ENCODE measurements at regions not wholly inside any gene's neighbourhood (a gene's known extent, or its start where the extent isn't known, plus 50 kb on each side); places are given as distances from the start of the nearest gene placed in this dataset.

DNA sequence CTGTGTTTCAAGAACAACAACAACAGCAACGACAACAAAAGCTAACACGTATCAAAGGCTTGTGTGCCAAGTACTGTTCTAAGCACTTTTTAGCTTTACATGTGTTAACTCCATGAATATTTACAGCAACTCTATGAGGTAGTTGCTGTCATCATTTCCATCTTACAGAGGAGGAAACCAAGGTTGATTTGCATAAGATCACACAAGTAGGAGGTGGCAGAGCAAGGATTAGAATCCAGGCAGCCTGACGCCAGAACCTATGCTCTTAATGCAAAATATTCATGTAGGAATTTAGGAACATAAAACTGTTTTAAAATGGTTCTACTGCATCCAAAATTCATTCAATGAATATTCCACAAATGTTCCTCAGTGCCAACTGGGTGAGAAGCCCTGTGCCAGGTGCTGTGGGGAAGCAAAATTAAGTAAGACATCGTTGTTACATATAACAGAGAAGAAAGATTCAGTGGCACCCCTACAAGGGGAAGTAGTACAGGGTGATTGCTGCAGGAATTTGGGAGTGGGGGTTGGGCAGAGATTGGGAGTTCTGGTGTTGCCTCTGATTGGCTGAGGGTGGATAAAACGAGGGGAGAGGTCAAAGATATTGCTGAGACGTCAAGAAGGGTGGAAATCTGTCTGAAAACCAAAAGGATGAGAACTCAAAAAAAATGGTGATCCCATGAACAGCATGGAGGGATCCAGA is 86.1 kb upstream of the ARHGAP20 start:
- H3K27me3 ChIP-seq (replicated peaks in 2 of 5; ENCODE audit: control insufficient read depth in 4 of 5, insufficient read depth in 5 of 5, low read length in 4 of 5) = no peaks in the 10 kb centered on the region
- peak in 2 of 3 donors; percentile 39 to 46 for DNase-seq
- CTCF ChIA-PET = no interaction called here
- WGBS (ENCODE audit: insufficient coverage) = 63% methylated on average over 2 of the region's 6 CpGs
- H3K9me3 ChIP-seq (ENCODE audit: control extremely low read depth in 1 of 5, control insufficient read depth in 4 of 5, insufficient read depth in 2 of 5, low read depth in 1 of 5, low read length in 4 of 5) = no peaks in the 10 kb centered on the region
- peaks cover 19 to 53% (median 34%) of the 10 kb centered on the region in 4 experiments for H3K4me1 ChIP-seq (ENCODE audit: control extremely low read depth in 1 of 4, control insufficient read depth in 4 of 4, insufficient read depth in 4 of 4, low read length in 3 of 4)
- H3K4me3 ChIP-seq (ENCODE audit: control insufficient read depth in 1 of 7, extremely low read depth in 1 of 7, insufficient read depth in 4 of 7, low read depth in 2 of 7, low read length in 6 of 7) = peak overlapping the region in 1 of 7 experiments; percentile 11
- no peaks in the 10 kb centered on the region for H3K36me3 ChIP-seq (ENCODE audit: control insufficient read depth in 4 of 4, insufficient read depth in 4 of 4, low read length in 3 of 4)
- H3K27ac ChIP-seq (ENCODE audit: insufficient read depth in 1 of 2, low read depth in 1 of 2, low read length in 2 of 2, poor library complexity in 1 of 2, severe bottlenecking in 2 of 2) = no peak overlapping the region
- POLR2A ChIA-PET = interaction anchor here (0.8 kb wide), 1 partner anchor 716 kb away, joined by 5 read pairs; the partner anchor contains the start of gene HOATZ

DNA sequence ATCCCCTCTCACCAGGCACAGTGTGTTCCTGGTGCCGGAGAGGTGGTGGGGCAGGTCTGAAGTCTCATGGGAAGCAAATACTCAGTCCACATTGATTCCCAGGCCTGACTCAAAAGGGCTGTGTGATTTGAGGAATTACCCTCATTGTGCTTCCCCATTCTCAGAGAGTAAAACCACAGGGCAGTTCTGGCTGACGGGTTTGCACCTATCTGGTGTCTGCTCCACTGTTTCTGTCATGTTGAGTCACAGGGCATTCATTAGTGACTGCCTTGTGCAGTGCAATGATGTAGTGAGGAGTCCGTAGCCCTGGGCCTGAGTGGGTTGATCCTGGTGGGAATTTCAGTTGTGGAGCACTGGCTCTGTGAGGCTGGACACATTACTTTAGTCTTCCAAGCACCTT is 85.2 kb upstream of the ARHGAP20 start:
- no peaks in the 10 kb centered on the region for H3K9me3 ChIP-seq (ENCODE audit: control extremely low read depth in 1 of 5, control insufficient read depth in 4 of 5, insufficient read depth in 2 of 5, low read depth in 1 of 5, low read length in 4 of 5)
- POLR2A ChIA-PET = no interaction called here
- no peak overlapping the region for H3K27ac ChIP-seq (ENCODE audit: insufficient read depth in 1 of 2, low read depth in 1 of 2, low read length in 2 of 2, poor library complexity in 1 of 2, severe bottlenecking in 2 of 2)
- CTCF ChIA-PET = no interaction called here
- no CpG with 5 or more reads among the region's 3 CpGs for WGBS (ENCODE audit: insufficient coverage)
- H3K4me3 ChIP-seq (ENCODE audit: control insufficient read depth in 1 of 7, extremely low read depth in 1 of 7, insufficient read depth in 4 of 7, low read depth in 2 of 7, low read length in 6 of 7) = no peak overlapping the region
- H3K4me1 ChIP-seq (ENCODE audit: control extremely low read depth in 1 of 4, control insufficient read depth in 4 of 4, insufficient read depth in 4 of 4, low read length in 3 of 4) = peaks cover 19 to 61% (median 39%) of the 10 kb centered on the region in 4 experiments
- no peaks in the 10 kb centered on the region for H3K36me3 ChIP-seq (ENCODE audit: control insufficient read depth in 4 of 4, insufficient read depth in 4 of 4, low read length in 3 of 4)
- DNase-seq = peak; percentile 60 to 95 (median 92)
- no peaks in the 10 kb centered on the region for H3K27me3 ChIP-seq (replicated peaks in 2 of 5; ENCODE audit: control insufficient read depth in 4 of 5, insufficient read depth in 5 of 5, low read length in 4 of 5)

GRCh38 chr11:110795112-110795624 is 82.9 kb upstream of the ARHGAP20 start:
- POLR2A ChIA-PET = interaction anchor here (0.7 kb wide), 1 partner anchor 68 kb away, joined by 4 read pairs; no protein-coding TSS in a partner anchor
- H3K27me3 ChIP-seq (replicated peaks in 2 of 5; ENCODE audit: control insufficient read depth in 4 of 5, insufficient read depth in 5 of 5, low read length in 4 of 5) = no peaks in the 10 kb centered on the region

GRCh38 chr11:110793556-110793955 is 81.3 kb upstream of the ARHGAP20 start:
- DNase-seq = no peak
- no peak overlapping the region for H3K27ac ChIP-seq (ENCODE audit: insufficient read depth in 1 of 2, low read depth in 1 of 2, low read length in 2 of 2, poor library complexity in 1 of 2, severe bottlenecking in 2 of 2)
- no peaks in the 10 kb centered on the region for H3K36me3 ChIP-seq (ENCODE audit: control insufficient read depth in 4 of 4, insufficient read depth in 4 of 4, low read length in 3 of 4)
- H3K27me3 ChIP-seq (replicated peaks in 2 of 5; ENCODE audit: control insufficient read depth in 4 of 5, insufficient read depth in 5 of 5, low read length in 4 of 5) = no peaks in the 10 kb centered on the region
- H3K4me1 ChIP-seq (ENCODE audit: control extremely low read depth in 1 of 4, control insufficient read depth in 4 of 4, insufficient read depth in 4 of 4, low read length in 3 of 4) = peaks cover 19 to 58% (median 33%) of the 10 kb centered on the region in 4 experiments
- WGBS (ENCODE audit: insufficient coverage) = 85% methylated on average over 3 of the region's 4 CpGs
- no peaks in the 10 kb centered on the region for H3K9me3 ChIP-seq (ENCODE audit: control extremely low read depth in 1 of 5, control insufficient read depth in 4 of 5, insufficient read depth in 2 of 5, low read depth in 1 of 5, low read length in 4 of 5)
- H3K4me3 ChIP-seq (ENCODE audit: control insufficient read depth in 1 of 7, extremely low read depth in 1 of 7, insufficient read depth in 4 of 7, low read depth in 2 of 7, low read length in 6 of 7) = peak overlapping the region in 1 of 7 experiments; percentile 41
- POLR2A ChIA-PET = interaction anchor here (0.7 kb wide), 1 partner anchor 314 kb away, joined by 3 read pairs; no protein-coding TSS in a partner anchor
- CTCF ChIA-PET = interaction anchor here (2.1 kb wide), 1 partner anchor 13 kb away, joined by 6 read pairs; no protein-coding TSS in a partner anchor

More at GRCh38 chr11:110795112-110795624, 82.9 kb upstream of the ARHGAP20 start:
- DNase-seq = peak in 2 of 3 donors; percentile 54 to 73
- no peaks in the 10 kb centered on the region for H3K36me3 ChIP-seq (ENCODE audit: control insufficient read depth in 4 of 4, insufficient read depth in 4 of 4, low read length in 3 of 4)
- H3K4me1 ChIP-seq (ENCODE audit: control extremely low read depth in 1 of 4, control insufficient read depth in 4 of 4, insufficient read depth in 4 of 4, low read length in 3 of 4) = peaks cover 19 to 61% (median 36%) of the 10 kb centered on the region in 4 experiments
- peak overlapping the region in 1 of 2 experiments; percentile 36 for H3K27ac ChIP-seq (ENCODE audit: insufficient read depth in 1 of 2, low read depth in 1 of 2, low read length in 2 of 2, poor library complexity in 1 of 2, severe bottlenecking in 2 of 2)
- CTCF ChIA-PET = no interaction called here
- H3K9me3 ChIP-seq (ENCODE audit: control extremely low read depth in 1 of 5, control insufficient read depth in 4 of 5, insufficient read depth in 2 of 5, low read depth in 1 of 5, low read length in 4 of 5) = no peaks in the 10 kb centered on the region
- peak overlapping the region in 1 of 7 experiments; percentile 8 for H3K4me3 ChIP-seq (ENCODE audit: control insufficient read depth in 1 of 7, extremely low read depth in 1 of 7, insufficient read depth in 4 of 7, low read depth in 2 of 7, low read length in 6 of 7)
- WGBS (ENCODE audit: insufficient coverage) = no CpG with 5 or more reads among the region's 1 CpG

DNA sequence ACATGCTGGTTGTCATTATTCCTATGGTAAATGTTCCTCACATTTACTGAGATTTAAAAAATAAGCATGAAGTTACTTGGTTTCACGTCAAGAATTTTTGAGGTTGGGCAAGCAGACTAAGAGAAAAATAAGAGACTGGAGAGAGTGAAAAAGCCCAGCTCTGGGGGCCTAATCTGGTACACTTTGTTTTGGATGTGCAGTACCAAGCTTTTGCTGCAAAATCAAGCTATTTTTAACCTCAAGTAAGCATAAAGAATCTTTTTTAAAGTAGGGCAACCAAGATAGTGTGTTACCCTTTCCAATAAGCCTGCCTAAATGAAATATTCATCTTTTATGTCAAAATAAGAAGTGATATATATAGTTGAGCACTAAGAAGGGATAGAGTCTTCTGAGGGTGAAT is 79.4 kb upstream of the ARHGAP20 start:
- ChIA-PET POLR2A (no interaction called here), CTCF (interaction anchor here (1.2 to 2.0 kb wide), 2 partner anchors 14 to 79 kb away, joined by 3 to 4 read pairs; no protein-coding TSS in a partner anchor)
- peaks cover 4 to 39% (median 20%) of the 10 kb centered on the region in 4 experiments for H3K4me1 ChIP-seq (ENCODE audit: control extremely low read depth in 1 of 4, control insufficient read depth in 4 of 4, insufficient read depth in 4 of 4, low read length in 3 of 4)
- no peak overlapping the region for H3K4me3 ChIP-seq (ENCODE audit: control insufficient read depth in 1 of 7, extremely low read depth in 1 of 7, insufficient read depth in 4 of 7, low read depth in 2 of 7, low read length in 6 of 7)
- 100% methylated on average over 1 of the region's 1 CpG for WGBS (ENCODE audit: insufficient coverage)
- H3K36me3 ChIP-seq (ENCODE audit: control insufficient read depth in 4 of 4, insufficient read depth in 4 of 4, low read length in 3 of 4) = no peaks in the 10 kb centered on the region
- no peaks in the 10 kb centered on the region for H3K9me3 ChIP-seq (ENCODE audit: control extremely low read depth in 1 of 5, control insufficient read depth in 4 of 5, insufficient read depth in 2 of 5, low read depth in 1 of 5, low read length in 4 of 5)
- H3K27me3 ChIP-seq (replicated peaks in 2 of 5; ENCODE audit: control insufficient read depth in 4 of 5, insufficient read depth in 5 of 5, low read length in 4 of 5) = no peaks in the 10 kb centered on the region
- DNase-seq = no peak
- no peak overlapping the region for H3K27ac ChIP-seq (ENCODE audit: insufficient read depth in 1 of 2, low read depth in 1 of 2, low read length in 2 of 2, poor library complexity in 1 of 2, severe bottlenecking in 2 of 2)

- Histone ChIP-seq H3K27me3 (replicated peaks in 2 of 5; ENCODE audit: control insufficient read depth in 4 of 5, insufficient read depth in 5 of 5, low read length in 4 of 5) (no peaks in the 10 kb centered on the region), H3K4me1 (ENCODE audit: control extremely low read depth in 1 of 4, control insufficient read depth in 4 of 4, insufficient read depth in 4 of 4, low read length in 3 of 4) (peaks cover 0 to 3% (median under 1%) of the 10 kb centered on the region in 4 experiments), H3K27ac (ENCODE audit: insufficient read depth in 1 of 2, low read depth in 1 of 2, low read length in 2 of 2, poor library complexity in 1 of 2, severe bottlenecking in 2 of 2) (no peak overlapping the region), H3K9me3 (ENCODE audit: control extremely low read depth in 1 of 5, control insufficient read depth in 4 of 5, insufficient read depth in 2 of 5, low read depth in 1 of 5, low read length in 4 of 5) (peaks cover 0 to 6% (median 2%) of the 10 kb centered on the region in 5 experiments), H3K36me3 (ENCODE audit: control insufficient read depth in 4 of 4, insufficient read depth in 4 of 4, low read length in 3 of 4) (no peaks in the 10 kb centered on the region), H3K4me3 (ENCODE audit: control insufficient read depth in 1 of 7, extremely low read depth in 1 of 7, insufficient read depth in 4 of 7, low read depth in 2 of 7, low read length in 6 of 7) (no peak overlapping the region)
- 79% methylated on average over 2 of the region's 2 CpGs for WGBS (ENCODE audit: insufficient coverage)
- CTCF ChIA-PET = no interaction called here
- DNase-seq = no peak
- POLR2A ChIA-PET = no interaction called here
Measured at GRCh38 chr11:110787680-110788079, 75.4 kb upstream of the ARHGAP20 start.
